Activated naive CD4-positive, alpha-beta T cell treated with anti-CD3 and anti-CD28 coated beads, Interleukin-2, amount 10 ng/mL, durations not matched to agents 7 days and 5 days (primary cell): ENCODE measurements at regions not wholly inside any gene's neighbourhood (a gene's known extent, or its start where the extent isn't known, plus 50 kb on each side); places are given as distances from the start of the nearest gene placed in this dataset.

Source experiments
- CTCF ChIA-PET: fragments of 350-600 bp; sonication (Branson Sonifier 250); formaldehyde crosslinking; loops from one replicate; lab custom pipeline; 2021; ENCODE audit warnings: antibody characterized with exemption; lab: Charles Lee
- DNase-seq: peaks from one replicate; pipeline ENCODE4 v3.0.0-alpha.2; 2020
- H3K27ac Mint-ChIP-seq: one replicate; pipeline ENCODE4 v1.8.0; 2021; ENCODE audit warnings: mild to moderate bottlenecking, moderate library complexity, mixed read lengths
- H3K27me3 Mint-ChIP-seq: one replicate; pipeline ENCODE4 v1.8.0; 2021; ENCODE audit warnings: mild to moderate bottlenecking, mixed read lengths
- H3K36me3 Mint-ChIP-seq: one replicate; pipeline ENCODE4 v1.8.0; 2021; ENCODE audit warnings: mixed read lengths
- H3K4me1 Mint-ChIP-seq: one replicate; pipeline ENCODE4 v1.8.0; 2021; ENCODE audit warnings: mixed read lengths
- H3K4me3 Mint-ChIP-seq: one replicate; pipeline ENCODE4 v1.8.0; 2021; ENCODE audit warnings: mild to moderate bottlenecking, moderate library complexity, mixed read lengths
- H3K9me3 Mint-ChIP-seq: one replicate; pipeline ENCODE4 v1.8.0; 2021; ENCODE audit warnings: mixed read lengths

GRCh38 chr11:15519124-15519791 is 404.5 kb downstream of the INSC start:
- Mint-ChIP-seq H3K27me3 (no peaks in the 10 kb centered on the region), H3K27ac (no peak overlapping the region), H3K9me3 (no peaks in the 10 kb centered on the region), H3K4me1 (no peaks in the 10 kb centered on the region), H3K4me3 (no peak overlapping the region), H3K36me3 (no peaks in the 10 kb centered on the region)
- DNase-seq, result no peak
- CTCF ChIA-PET, result no interaction called here

DNA sequence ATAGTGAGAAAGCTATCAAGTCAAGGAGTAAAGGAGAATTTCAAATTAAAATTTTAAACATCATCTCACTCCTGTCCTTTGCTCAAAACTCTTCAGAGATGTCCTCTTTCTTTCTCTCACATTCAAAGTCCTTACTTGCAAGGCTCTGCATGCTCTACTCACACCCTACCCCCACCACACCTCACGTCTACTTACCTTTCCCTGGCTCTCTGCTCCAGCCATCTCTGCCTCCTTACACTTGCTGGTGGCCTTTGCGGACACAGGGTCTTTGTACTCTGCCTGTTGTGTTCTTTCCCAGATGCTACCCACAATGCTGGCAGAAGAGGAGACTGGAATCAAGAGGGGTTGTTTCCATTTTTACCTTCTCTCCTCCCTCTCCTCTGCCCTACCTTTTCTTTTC is 405.2 kb downstream of the INSC start:
- no peaks in the 10 kb centered on the region for H3K4me1 Mint-ChIP-seq
- DNase-seq, result no peak
- no peaks in the 10 kb centered on the region for H3K36me3 Mint-ChIP-seq

DNA sequence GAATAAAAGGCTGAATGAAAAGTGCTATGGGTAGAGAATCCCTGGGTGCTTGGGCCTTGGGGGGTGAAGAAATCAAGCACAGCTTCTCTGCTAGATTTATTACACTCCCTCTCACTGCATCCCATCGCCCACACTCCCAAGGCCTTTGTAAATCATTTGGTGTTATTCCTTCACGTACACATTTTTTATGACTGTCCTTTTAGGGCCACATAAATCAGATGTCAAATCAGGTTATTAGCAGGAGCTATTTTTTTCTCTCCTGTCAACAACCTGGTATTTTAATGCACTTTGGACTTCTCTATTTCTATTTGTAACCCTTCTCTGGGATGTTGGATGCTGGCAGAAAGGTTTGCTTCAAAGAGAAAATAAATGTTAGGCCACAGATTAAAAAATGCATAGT is 408.8 kb downstream of the INSC start:
- H3K27ac Mint-ChIP-seq, result no peak overlapping the region
- CTCF ChIA-PET, result no interaction called here
- no peaks in the 10 kb centered on the region for H3K4me1 Mint-ChIP-seq
- no peak overlapping the region for H3K4me3 Mint-ChIP-seq
- H3K27me3 Mint-ChIP-seq, result no peaks in the 10 kb centered on the region
- peaks cover 13% of the 10 kb centered on the region for H3K9me3 Mint-ChIP-seq
- DNase-seq, result no peak
- H3K36me3 Mint-ChIP-seq, result no peaks in the 10 kb centered on the region

More for the DNA sequence above, 405.2 kb downstream of the INSC start:
- no peaks in the 10 kb centered on the region for H3K27me3 Mint-ChIP-seq
- CTCF ChIA-PET, result no interaction called here
- no peak overlapping the region for H3K27ac Mint-ChIP-seq
- no peaks in the 10 kb centered on the region for H3K9me3 Mint-ChIP-seq
- no peak overlapping the region for H3K4me3 Mint-ChIP-seq

GRCh38 chr11:15525582-15525981 is 410.9 kb downstream of the INSC start:
- no peak overlapping the region for H3K4me3 Mint-ChIP-seq
- no peaks in the 10 kb centered on the region for H3K4me1 Mint-ChIP-seq
- no peak for DNase-seq
- CTCF ChIA-PET, result no interaction called here
- H3K9me3 Mint-ChIP-seq, result peaks cover 13% of the 10 kb centered on the region
- H3K27me3 Mint-ChIP-seq, result no peaks in the 10 kb centered on the region
- H3K27ac Mint-ChIP-seq, result no peak overlapping the region
- H3K36me3 Mint-ChIP-seq, result no peaks in the 10 kb centered on the region

GRCh38 chr11:15526032-15526431 is 411.3 kb downstream of the INSC start:
- Mint-ChIP-seq H3K4me1 (no peaks in the 10 kb centered on the region), H3K36me3 (no peaks in the 10 kb centered on the region), H3K4me3 (no peak overlapping the region), H3K27ac (no peak overlapping the region), H3K27me3 (no peaks in the 10 kb centered on the region), H3K9me3 (peaks cover 13% of the 10 kb centered on the region)
- no peak for DNase-seq
- CTCF ChIA-PET, result no interaction called here

- Mint-ChIP-seq H3K4me1 (no peaks in the 10 kb centered on the region), H3K36me3 (no peaks in the 10 kb centered on the region), H3K4me3 (no peak overlapping the region), H3K27me3 (no peaks in the 10 kb centered on the region), H3K27ac (no peak overlapping the region), H3K9me3 (peaks cover 13% of the 10 kb centered on the region)
- CTCF ChIA-PET, result no interaction called here
- no peak for DNase-seq
Measured at GRCh38 chr11:15526859-15527450, 412.2 kb downstream of the INSC start.

GRCh38 chr11:15532432-15532831 is 417.7 kb downstream of the INSC start:
- no peak overlapping the region for H3K27ac Mint-ChIP-seq
- no peaks in the 10 kb centered on the region for H3K4me1 Mint-ChIP-seq
- H3K9me3 Mint-ChIP-seq, result peaks cover 2% of the 10 kb centered on the region
- H3K27me3 Mint-ChIP-seq, result no peaks in the 10 kb centered on the region
- H3K36me3 Mint-ChIP-seq, result no peaks in the 10 kb centered on the region
- H3K4me3 Mint-ChIP-seq, result no peak overlapping the region
- CTCF ChIA-PET, result no interaction called here
- DNase-seq, result no peak

- no peak overlapping the region for H3K27ac Mint-ChIP-seq
- no peaks in the 10 kb centered on the region for H3K27me3 Mint-ChIP-seq
- no peak for DNase-seq
- no peaks in the 10 kb centered on the region for H3K36me3 Mint-ChIP-seq
- no peaks in the 10 kb centered on the region for H3K4me1 Mint-ChIP-seq
- CTCF ChIA-PET, result no interaction called here
- no peak overlapping the region for H3K4me3 Mint-ChIP-seq
- H3K9me3 Mint-ChIP-seq, result no peaks in the 10 kb centered on the region
Measured at GRCh38 chr11:15534266-15534665, 419.5 kb downstream of the INSC start.

DNA sequence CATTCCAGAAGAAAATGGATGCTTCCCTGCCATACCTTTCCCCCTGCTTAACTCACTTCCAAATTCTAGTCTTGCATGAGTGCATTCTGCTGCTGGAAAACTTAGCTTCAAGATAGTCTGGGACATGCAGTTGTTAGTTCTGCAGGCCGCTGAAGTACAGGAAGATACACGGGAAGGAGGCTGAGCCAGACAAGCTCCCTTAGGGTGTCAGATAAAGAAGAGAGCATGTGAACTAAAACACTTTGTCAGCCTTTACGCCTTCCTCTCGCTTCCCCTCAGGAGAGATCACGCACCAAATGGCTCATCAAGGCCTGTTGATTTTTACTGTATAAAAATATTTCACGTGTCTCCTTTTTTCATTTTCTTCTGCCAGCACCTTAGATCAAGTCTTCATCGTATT is 420.7 kb downstream of the INSC start:
- no peaks in the 10 kb centered on the region for H3K27me3 Mint-ChIP-seq
- no peaks in the 10 kb centered on the region for H3K4me1 Mint-ChIP-seq
- H3K36me3 Mint-ChIP-seq, result no peaks in the 10 kb centered on the region
- H3K27ac Mint-ChIP-seq, result no peak overlapping the region
- no peak for DNase-seq
- CTCF ChIA-PET, result no interaction called here
- H3K9me3 Mint-ChIP-seq, result no peaks in the 10 kb centered on the region
- H3K4me3 Mint-ChIP-seq, result no peak overlapping the region

GRCh38 chr11:15536438-15536837 is 421.7 kb downstream of the INSC start:
- Mint-ChIP-seq H3K36me3 (no peaks in the 10 kb centered on the region), H3K4me3 (no peak overlapping the region), H3K27me3 (no peaks in the 10 kb centered on the region), H3K4me1 (no peaks in the 10 kb centered on the region), H3K9me3 (no peaks in the 10 kb centered on the region), H3K27ac (no peak overlapping the region)
- CTCF ChIA-PET, result no interaction called here
- no peak for DNase-seq

DNA sequence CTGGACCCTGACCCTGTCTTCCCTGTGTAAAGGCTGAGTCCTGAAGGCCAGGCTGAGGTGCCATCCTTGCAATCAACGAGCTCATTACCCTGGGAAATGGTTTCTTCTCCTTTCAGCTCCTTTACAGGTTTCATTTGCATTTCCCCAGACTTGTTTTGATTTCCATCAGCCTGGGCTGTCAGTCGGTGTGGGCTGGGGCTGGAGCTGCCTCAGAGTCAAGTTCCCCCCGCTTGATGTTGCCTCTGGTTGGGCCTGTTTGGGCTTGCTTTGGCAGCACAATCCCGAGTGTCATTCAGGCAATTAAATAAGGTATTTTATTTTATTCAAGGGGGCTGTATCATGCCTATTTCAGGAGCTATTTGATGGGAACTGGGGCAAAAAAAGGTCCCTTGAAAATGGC is 424.9 kb downstream of the INSC start:
- Mint-ChIP-seq H3K9me3 (peaks cover 2% of the 10 kb centered on the region), H3K27me3 (no peaks in the 10 kb centered on the region), H3K27ac (no peak overlapping the region), H3K4me3 (no peak overlapping the region), H3K4me1 (no peaks in the 10 kb centered on the region), H3K36me3 (no peaks in the 10 kb centered on the region)
- DNase-seq, result no peak
- CTCF ChIA-PET, result no interaction called here

DNA sequence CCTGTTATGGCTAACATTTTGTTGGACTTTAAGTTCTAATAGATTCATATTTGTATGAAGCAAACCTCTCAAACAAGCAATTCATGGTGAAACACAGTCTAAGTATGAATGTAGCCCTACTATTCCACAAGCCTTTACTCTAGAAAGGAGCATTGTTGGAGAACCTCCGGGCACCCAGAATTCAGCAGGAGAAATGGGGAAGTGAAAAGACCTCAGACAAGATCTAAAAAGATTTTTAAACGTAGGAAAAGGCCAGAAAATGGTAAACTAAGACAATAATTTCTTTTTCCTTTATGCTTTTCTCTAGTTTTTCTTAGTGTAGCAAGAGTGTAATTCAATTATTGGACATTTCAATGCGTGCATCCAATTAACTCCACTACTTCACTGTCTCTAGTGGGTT is 426.4 kb downstream of the INSC start:
- Mint-ChIP-seq H3K27ac (no peak overlapping the region), H3K36me3 (no peaks in the 10 kb centered on the region), H3K4me1 (no peaks in the 10 kb centered on the region), H3K4me3 (no peak overlapping the region), H3K27me3 (no peaks in the 10 kb centered on the region), H3K9me3 (peaks cover 2% of the 10 kb centered on the region)
- CTCF ChIA-PET, result no interaction called here
- DNase-seq, result no peak

GRCh38 chr11:15544353-15544752 is 429.6 kb downstream of the INSC start:
- no peak for DNase-seq
- Mint-ChIP-seq H3K4me1 (no peaks in the 10 kb centered on the region), H3K27ac (no peak overlapping the region), H3K36me3 (no peaks in the 10 kb centered on the region), H3K9me3 (peaks cover 2% of the 10 kb centered on the region), H3K4me3 (no peak overlapping the region), H3K27me3 (no peaks in the 10 kb centered on the region)
- CTCF ChIA-PET, result no interaction called here

DNA sequence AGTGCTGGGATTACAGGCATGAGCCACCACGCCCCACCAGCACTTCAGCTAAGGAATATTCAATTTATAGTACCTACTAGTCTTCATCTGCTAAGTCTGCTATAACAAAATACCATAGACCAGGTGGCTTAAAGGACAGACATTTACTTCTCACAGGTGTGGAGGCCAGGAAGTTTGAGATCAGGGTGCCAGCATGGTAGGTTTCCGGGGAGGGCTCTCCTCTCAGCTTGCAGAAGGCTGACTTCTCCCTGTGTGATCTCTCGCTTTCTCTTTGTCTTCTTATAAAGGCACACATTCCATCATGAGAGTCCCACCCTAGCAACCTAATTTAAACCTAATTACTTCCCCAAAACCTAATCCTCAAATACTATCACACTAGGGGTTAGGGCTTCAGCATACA is 433.0 kb downstream of the INSC start:
- H3K27me3 Mint-ChIP-seq, result no peaks in the 10 kb centered on the region
- no peaks in the 10 kb centered on the region for H3K36me3 Mint-ChIP-seq
- no peak for DNase-seq
- peaks cover 2% of the 10 kb centered on the region for H3K9me3 Mint-ChIP-seq
- no peaks in the 10 kb centered on the region for H3K4me1 Mint-ChIP-seq
- no peak overlapping the region for H3K4me3 Mint-ChIP-seq
- no peak overlapping the region for H3K27ac Mint-ChIP-seq
- CTCF ChIA-PET, result no interaction called here

- Mint-ChIP-seq H3K4me3 (no peak overlapping the region), H3K36me3 (no peaks in the 10 kb centered on the region), H3K27ac (no peak overlapping the region), H3K4me1 (no peaks in the 10 kb centered on the region), H3K9me3 (no peaks in the 10 kb centered on the region), H3K27me3 (no peaks in the 10 kb centered on the region)
- no peak for DNase-seq
- CTCF ChIA-PET, result no interaction called here
Measured at GRCh38 chr11:15551901-15552851, 437.5 kb downstream of the INSC start.
